ENCODE measurements at regions not wholly inside any gene's neighbourhood (a gene's known extent, or its start where the extent isn't known, plus 50 kb on each side); places are given as distances from the start of the nearest gene placed in this dataset.

DNA sequence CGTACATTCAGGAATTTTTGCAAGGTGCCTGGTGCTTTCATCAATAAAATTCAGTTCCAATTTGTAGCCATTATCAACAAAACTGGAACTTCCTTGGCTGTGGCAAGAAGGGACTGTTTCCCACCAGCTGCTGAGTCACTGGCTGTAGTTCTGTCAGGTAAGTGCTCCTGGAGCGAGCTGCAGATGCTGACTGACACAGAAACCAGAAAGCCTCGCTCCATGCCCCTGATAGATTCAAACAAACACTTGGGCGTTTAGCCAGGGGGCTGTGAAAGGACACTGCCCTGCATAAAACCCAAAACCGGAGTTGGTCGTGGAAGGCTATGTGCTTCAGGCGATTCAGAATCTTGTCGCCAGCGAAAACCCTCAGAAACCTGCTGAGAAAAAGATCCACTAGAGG is 188.4 kb upstream of the FAM9B start (continued):
- TF ChIP-seq ZNF462 (CRISPR knock-in tag; IDR thresholded peaks at IDR 0.05) (no peak), JUNB (IDR thresholded peaks at IDR 0.05; ENCODE audit: unreplicated experiment) (no peak), EZH2phosphoT487 (IDR thresholded peaks at IDR 0.05; ENCODE audit: unreplicated experiment) (no peak), ETS1 (IDR thresholded peaks at IDR 0.05) (no peak)

DNA sequence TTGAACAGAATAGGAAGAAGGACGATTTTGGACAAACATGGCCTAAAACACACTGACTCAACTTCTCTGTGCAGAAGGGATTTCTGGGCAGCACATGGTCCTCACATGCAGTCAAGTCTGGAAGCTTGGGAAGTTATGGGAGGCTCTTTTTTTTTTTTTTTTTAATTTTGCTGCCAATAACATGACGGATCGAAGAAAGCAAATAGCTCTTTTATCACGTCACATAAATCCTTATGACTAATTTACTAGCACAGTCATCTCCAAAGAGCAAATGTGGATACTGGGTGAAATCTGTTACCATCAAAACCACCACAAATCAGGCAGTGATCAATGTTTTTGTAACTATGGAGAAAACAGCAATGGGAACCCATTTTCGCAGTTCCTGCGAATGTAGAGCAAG is 193.3 kb upstream of the FAM9B start:
- H3K4me3 Mint-ChIP-seq = no peak overlapping the region
- no peak overlapping the region for H3K4me3 ChIP-seq
- peaks cover 1% of the 10 kb centered on the region; the same call in 2 of the 3 replicates for H3K4me1 Mint-ChIP-seq
- H3K9me2 ChIP-seq (ENCODE audit: insufficient read depth) = no peaks in the 10 kb centered on the region
- no peak overlapping the region for H2AFZ ChIP-seq
- no peak overlapping the region for H3K27ac Mint-ChIP-seq
- H3K4me1 ChIP-seq (ENCODE audit: insufficient read depth) = no peaks in the 10 kb centered on the region
- H3K4me2 ChIP-seq = no peak overlapping the region
- H3K36me3 ChIP-seq (ENCODE audit: insufficient read depth) = no peaks in the 10 kb centered on the region
- ATAC-seq = no peak
- no peaks in the 10 kb centered on the region for H3K79me2 ChIP-seq (replicated peaks; ENCODE audit: insufficient read depth)
- peaks cover 16% of the 10 kb centered on the region for H3K9me3 Mint-ChIP-seq
- no peaks in the 10 kb centered on the region for H3F3A ChIP-seq (replicated peaks; ENCODE audit: low read depth)
- DNase-seq (ENCODE audit: low spot score) = no peak
- H3K27me3 ChIP-seq (ENCODE audit: insufficient read depth) = no peaks in the 10 kb centered on the region
- H3K36me3 Mint-ChIP-seq (ENCODE audit: low read depth) = peaks cover 14% of the 10 kb centered on the region; the same call in 2 of the 3 replicates
- H3K27ac ChIP-seq (ENCODE audit: low read depth) = no peak overlapping the region
- H3K27me3 Mint-ChIP-seq (ENCODE audit: insufficient read depth, low read depth, poor library complexity) = peaks cover 2% of the 10 kb centered on the region
- no peaks in the 10 kb centered on the region for H4K20me1 ChIP-seq (replicated peaks; ENCODE audit: insufficient read depth)
- TF ChIP-seq NANOG (IDR thresholded peaks at IDR 0.05; ENCODE audit: borderline replicate concordance) = no peak
- TF ChIP-seq CTCF (conservative IDR thresholded peaks at IDR 0.05; ENCODE audit: low read depth in 2 of 2) = no peak
- no peak for TF ChIP-seq EZH2 (IDR thresholded peaks at IDR 0.05; ENCODE audit: low read depth, unreplicated experiment)
- TF ChIP-seq STAT1 (IDR thresholded peaks at IDR 0.05; ENCODE audit: unreplicated experiment) = no peak
- TF ChIP-seq POLR2AphosphoS5 (IDR thresholded peaks at IDR 0.05; ENCODE audit: low read depth) = no peak
- TF ChIP-seq ZNF114 (CRISPR knock-in tag; IDR thresholded peaks at IDR 0.05) = no peak
- no peak for TF ChIP-seq ETS1 (IDR thresholded peaks at IDR 0.05)
- no peak for TF ChIP-seq CREB1 (CRISPR knock-in tag; IDR thresholded peaks at IDR 0.05; ENCODE audit: low read depth)
- no peak for TF ChIP-seq EZH2phosphoT487 (IDR thresholded peaks at IDR 0.05; ENCODE audit: unreplicated experiment)
- no peak for TF ChIP-seq JUNB (IDR thresholded peaks at IDR 0.05; ENCODE audit: unreplicated experiment)

All from GM23338 (cell line).